HK-2 (cell line): ENCODE measurements at regions not wholly inside any gene's neighbourhood (a gene's known extent, or its start where the extent isn't known, plus 50 kb on each side); places are given as distances from the start of the nearest gene placed in this dataset.
"Not testable (repeated sequence)": the region's sequence is repeated elsewhere in the genome, so short reads cannot be mapped to it uniquely, and the experiment has no call there.

ENCODE experiments used
- DNase-seq: peaks from one replicate; pipeline ENCODE4 v3.0.0-alpha.2; 2018; ENCODE audit not compliant: unreplicated experiment

GRCh38 chr20:52312132-52312729 lies 120.7 kb upstream of the ZFP64 start:
- peak; percentile 29 for DNase-seq

- DNase-seq = no peak
Observed at GRCh38 chr20:52311209-52311794, 119.7 kb upstream of the ZFP64 start.

GRCh38 chr20:52309181-52309580 lies 117.6 kb upstream of the ZFP64 start:
- DNase-seq = no peak

GRCh38 chr20:52306477-52306876 lies 114.9 kb upstream of the ZFP64 start:
- no peak for DNase-seq

- DNase-seq = no peak
Observed at GRCh38 chr20:52305858-52306257, 114.3 kb upstream of the ZFP64 start.

GRCh38 chr20:52305024-52305645 lies 113.6 kb upstream of the ZFP64 start:
- no peak for DNase-seq

GRCh38 chr20:52303281-52303950 lies 111.8 kb upstream of the ZFP64 start:
- no peak for DNase-seq

- DNase-seq = no peak
Observed at GRCh38 chr20:52302736-52303135, 111.2 kb upstream of the ZFP64 start.

- not testable (repeated sequence) for DNase-seq
Observed at GRCh38 chr20:52302051-52302450, 110.5 kb upstream of the ZFP64 start.

- DNase-seq = no peak
Observed at GRCh38 chr20:52295556-52295955, 104.0 kb upstream of the ZFP64 start.

- DNase-seq = no peak
Observed at GRCh38 chr20:52294106-52294628, 102.6 kb upstream of the ZFP64 start.

- DNase-seq = no peak
Observed at GRCh38 chr20:52291109-52291508, 99.5 kb upstream of the ZFP64 start.

- no peak for DNase-seq
Observed at GRCh38 chr20:52290569-52290968, 99.0 kb upstream of the ZFP64 start.

GRCh38 chr20:52289956-52290565 lies 98.5 kb upstream of the ZFP64 start:
- DNase-seq = no peak

GRCh38 chr20:52280407-52280806 lies 88.8 kb upstream of the ZFP64 start:
- DNase-seq = no peak

GRCh38 chr20:52279706-52280105 lies 88.1 kb upstream of the ZFP64 start:
- no peak for DNase-seq

GRCh38 chr20:52275181-52275691 lies 83.7 kb upstream of the ZFP64 start:
- DNase-seq = no peak

GRCh38 chr20:52270696-52271095 lies 79.1 kb upstream of the ZFP64 start:
- no peak for DNase-seq

- no peak for DNase-seq
Observed at GRCh38 chr20:52270001-52270606, 78.5 kb upstream of the ZFP64 start.

- no peak for DNase-seq
Observed at GRCh38 chr20:52269321-52269720, 77.7 kb upstream of the ZFP64 start.

- no peak for DNase-seq
Observed at GRCh38 chr20:52268184-52268749, 76.7 kb upstream of the ZFP64 start.
